Neural crest cell (in vitro differentiated cells): ENCODE measurements at regions not wholly inside any gene's neighbourhood (a gene's known extent, or its start where the extent isn't known, plus 50 kb on each side); places are given as distances from the start of the nearest gene placed in this dataset.

Experiments used
- DNase-seq: peaks from one replicate; pipeline ENCODE4 v3.0.0; 2021; ENCODE audit warnings: low read depth, mixed read lengths, low spot score
- H3K27ac Mint-ChIP-seq: one replicate; pipeline ENCODE4 v1.8.0; 2021; ENCODE audit warnings: mild to moderate bottlenecking, mixed read lengths; ENCODE audit not compliant: unreplicated experiment
- H3K27me3 Mint-ChIP-seq: 2 replicates; pipeline ENCODE4 v1.8.0; 2021; ENCODE audit warnings: low read depth, mild to moderate bottlenecking, mixed read lengths
- H3K36me3 Mint-ChIP-seq: 2 replicates; pipeline ENCODE4 v1.8.0; 2021; ENCODE audit warnings: low read depth, mild to moderate bottlenecking, mixed read lengths
- H3K4me1 Mint-ChIP-seq: 2 replicates; pipeline ENCODE4 v1.8.0; 2021; ENCODE audit warnings: mixed read lengths
- H3K4me3 Mint-ChIP-seq: one replicate; pipeline ENCODE4 v1.8.0; 2021; ENCODE audit warnings: mild to moderate bottlenecking, mixed read lengths
- H3K9me3 Mint-ChIP-seq: 2 replicates; pipeline ENCODE4 v1.8.0; 2021; ENCODE audit warnings: mixed read lengths
- CTCF ChIP-seq: fragments of 200-600 bp; sonication (generic); conservative IDR thresholded peaks from 2 replicates; pipeline ENCODE4 v1.5.0; 2021; ENCODE audit warnings: antibody characterized with exemption, mild to moderate bottlenecking

- no peak for TF ChIP-seq CTCF
- Mint-ChIP-seq H3K27ac (no peak overlapping the region), H3K4me3 (no peak overlapping the region), H3K4me1 (peaks cover 4% of the 10 kb centered on the region), H3K27me3 (peaks cover 8% of the 10 kb centered on the region), H3K9me3 (no peaks in the 10 kb centered on the region), H3K36me3 (no peaks in the 10 kb centered on the region)
- DNase-seq: no peak
Observed at GRCh38 chr20:62588458-62589149, 53.7 kb upstream of the SLCO4A1 start.

GRCh38 chr20:62589150-62589498, 53.2 kb upstream of the SLCO4A1 start:
- H3K36me3 Mint-ChIP-seq: no peaks in the 10 kb centered on the region
- H3K4me3 Mint-ChIP-seq: no peak overlapping the region
- no peak for TF ChIP-seq CTCF
- no peak for DNase-seq
- H3K27ac Mint-ChIP-seq: no peak overlapping the region
- peaks cover 4% of the 10 kb centered on the region for H3K4me1 Mint-ChIP-seq
- peaks cover 8% of the 10 kb centered on the region for H3K27me3 Mint-ChIP-seq
- H3K9me3 Mint-ChIP-seq: no peaks in the 10 kb centered on the region

GRCh38 chr20:62589720-62590119, 52.6 kb upstream of the SLCO4A1 start:
- Mint-ChIP-seq H3K27me3 (peaks cover 10% of the 10 kb centered on the region), H3K9me3 (no peaks in the 10 kb centered on the region), H3K4me3 (no peak overlapping the region), H3K36me3 (no peaks in the 10 kb centered on the region), H3K4me1 (peaks cover 4% of the 10 kb centered on the region), H3K27ac (no peak overlapping the region)
- no peak for DNase-seq
- TF ChIP-seq CTCF: no peak

GRCh38 chr20:62590309-62591121, 51.8 kb upstream of the SLCO4A1 start:
- H3K4me1 Mint-ChIP-seq: no peaks in the 10 kb centered on the region
- no peaks in the 10 kb centered on the region for H3K36me3 Mint-ChIP-seq
- H3K27me3 Mint-ChIP-seq: peaks cover 18% of the 10 kb centered on the region
- no peak for TF ChIP-seq CTCF
- DNase-seq: no peak
- H3K27ac Mint-ChIP-seq: no peak overlapping the region
- H3K4me3 Mint-ChIP-seq: no peak overlapping the region
- no peaks in the 10 kb centered on the region for H3K9me3 Mint-ChIP-seq

GRCh38 chr20:62591122-62591468, 51.2 kb upstream of the SLCO4A1 start:
- Mint-ChIP-seq H3K27ac (no peak overlapping the region), H3K27me3 (peaks cover 19% of the 10 kb centered on the region), H3K9me3 (no peaks in the 10 kb centered on the region), H3K4me1 (no peaks in the 10 kb centered on the region), H3K36me3 (no peaks in the 10 kb centered on the region), H3K4me3 (no peak overlapping the region)
- TF ChIP-seq CTCF: no peak
- no peak for DNase-seq
